H1 (cell line): ENCODE measurements at regions not wholly inside any gene's neighbourhood (a gene's known extent, or its start where the extent isn't known, plus 50 kb on each side); places are given as distances from the start of the nearest gene placed in this dataset.

ENCODE experiments used
- EZH2 ChIP-seq: fragments of 200-600 bp; sonication (generic); IDR thresholded peaks from 2 replicates; pipeline ENCODE4 v1.7.1; 2012; ENCODE audit warnings: low read depth, mild to moderate bottlenecking, moderate library complexity, low read length, inconsistent platforms; ENCODE audit not compliant: severe bottlenecking
- HDAC2 ChIP-seq, 2 experiments: fragments of 300-600 bp in 1 of 2; sonication (generic) in 1 of 2; IDR thresholded peaks; 2 replicates each; pipeline ENCODE4 v1.6.1; 2011 to 2012; ENCODE audit warnings: low read depth in 2 of 2, low read length in 2 of 2, mild to moderate bottlenecking in 2 of 2, moderate library complexity in 2 of 2, borderline replicate concordance in 1 of 2, inconsistent platforms in 1 of 2
- JUN ChIP-seq: IDR thresholded peaks from 2 replicates; pipeline ENCODE4 v1.6.1; 2011; ENCODE audit warnings: low read depth, mild to moderate bottlenecking, improper control_type of control experiment, low read length
- POLR2A ChIP-seq, 2 experiments: IDR thresholded peaks; 1 replicate in 1 of 2; 2 replicates in 1 of 2; pipeline ENCODE4 v1.6.1; 2011; ENCODE audit warnings: low read depth in 2 of 2, low read length in 2 of 2, mild to moderate bottlenecking in 2 of 2; ENCODE audit errors: control extremely low read depth in 1 of 2
- POLR2AphosphoS5 ChIP-seq: IDR thresholded peaks from 2 replicates; pipeline ENCODE4 v1.6.1; 2011; ENCODE audit warnings: low read depth, low read length
- SIN3A ChIP-seq, 2 experiments: IDR thresholded peaks in 1 of 2; conservative IDR thresholded peaks in 1 of 2; 2 replicates each; pipeline ENCODE4 v1.6.1; 2011 to 2012; ENCODE audit warnings: low read length in 2 of 2, improper control_type of control experiment in 1 of 2, low read depth in 1 of 2, mild to moderate bottlenecking in 1 of 2
- TAF1 ChIP-seq: IDR thresholded peaks from 2 replicates; pipeline ENCODE4 v1.6.1; 2011; ENCODE audit warnings: mild to moderate bottlenecking, low read depth, low read length
- TF ChIP-seq, protein P1 (sequence below), 3 experiments: IDR thresholded peaks; 1 replicate in 2 of 3; 2 replicates in 1 of 3; pipeline versions ENCODE4 v1.5.1 to v1.6.1; 2011; ENCODE audit warnings: low read length in 3 of 3, mild to moderate bottlenecking in 3 of 3, inconsistent platforms in 2 of 3, low read depth in 1 of 3, moderate library complexity in 1 of 3; ENCODE audit not compliant: insufficient read depth in 1 of 3; ENCODE audit errors: control extremely low read depth in 1 of 3
- TF ChIP-seq, protein P2 (sequence below): IDR thresholded peaks from 2 replicates; pipeline ENCODE4 v1.6.1; 2011; ENCODE audit warnings: low read length, improper control_type of control experiment

DNA sequence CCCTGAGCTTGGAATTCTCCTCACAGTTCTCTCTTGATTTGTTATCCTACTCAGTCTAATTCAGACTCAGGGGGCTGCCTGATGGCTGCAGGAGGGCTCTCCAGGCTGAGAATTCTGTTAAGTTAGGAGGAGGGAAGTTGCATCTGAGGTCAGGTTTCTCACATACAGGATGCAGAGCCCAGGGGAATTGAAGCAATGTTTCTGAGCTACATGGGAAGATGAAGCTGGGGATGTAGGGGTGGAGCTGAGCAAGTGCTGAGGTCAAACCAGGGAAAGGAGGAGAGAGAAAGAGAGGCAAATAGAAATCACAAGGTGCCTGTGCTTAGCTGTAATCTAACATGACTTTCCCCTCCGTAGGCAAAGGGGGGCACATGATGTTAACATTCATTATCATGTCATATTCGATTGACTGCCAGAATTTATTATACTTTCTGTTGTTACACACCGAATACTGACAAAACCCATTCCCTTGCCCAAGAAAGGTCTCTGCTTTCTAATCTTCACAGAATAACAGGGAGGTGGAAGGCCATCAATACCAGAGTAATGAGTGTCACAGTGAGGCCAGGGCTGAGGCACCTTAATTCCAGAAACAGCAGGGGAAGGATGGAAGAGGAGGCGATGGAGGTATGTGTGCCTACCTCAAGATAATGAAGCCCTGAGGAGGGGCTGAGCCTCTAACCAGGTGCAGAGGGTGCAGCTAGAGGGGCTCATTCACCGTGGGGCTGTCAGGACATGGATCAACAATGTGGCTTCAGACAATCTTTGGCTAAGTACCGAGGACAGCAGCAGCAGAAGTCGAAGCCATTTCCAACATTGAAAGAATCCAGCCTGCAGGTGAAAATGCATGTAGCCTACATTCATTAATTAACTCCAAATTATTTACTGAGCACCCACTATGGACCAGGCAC is 205.4 kb upstream of the SNX19 start:
- TF ChIP-seq EZH2 (no peak), SIN3A (conservative IDR thresholded peaks at IDR 0.05 in 1 of 2, IDR thresholded peaks at IDR 0.05 in 1 of 2; ENCODE audit: low read depth in 1 of 2, low read length in 2 of 2) (no peak), HDAC2 (IDR thresholded peaks at IDR 0.05; ENCODE audit: borderline replicate concordance in 1 of 2, low read depth in 2 of 2, low read length in 2 of 2) (no peak), POLR2A (IDR thresholded peaks at IDR 0.05; ENCODE audit: control extremely low read depth in 1 of 2, low read depth in 2 of 2, low read length in 2 of 2) (no peak), POLR2AphosphoS5 (no peak), TAF1 (no peak), JUN (no peak)
- TF ChIP-seq, protein P1, sequence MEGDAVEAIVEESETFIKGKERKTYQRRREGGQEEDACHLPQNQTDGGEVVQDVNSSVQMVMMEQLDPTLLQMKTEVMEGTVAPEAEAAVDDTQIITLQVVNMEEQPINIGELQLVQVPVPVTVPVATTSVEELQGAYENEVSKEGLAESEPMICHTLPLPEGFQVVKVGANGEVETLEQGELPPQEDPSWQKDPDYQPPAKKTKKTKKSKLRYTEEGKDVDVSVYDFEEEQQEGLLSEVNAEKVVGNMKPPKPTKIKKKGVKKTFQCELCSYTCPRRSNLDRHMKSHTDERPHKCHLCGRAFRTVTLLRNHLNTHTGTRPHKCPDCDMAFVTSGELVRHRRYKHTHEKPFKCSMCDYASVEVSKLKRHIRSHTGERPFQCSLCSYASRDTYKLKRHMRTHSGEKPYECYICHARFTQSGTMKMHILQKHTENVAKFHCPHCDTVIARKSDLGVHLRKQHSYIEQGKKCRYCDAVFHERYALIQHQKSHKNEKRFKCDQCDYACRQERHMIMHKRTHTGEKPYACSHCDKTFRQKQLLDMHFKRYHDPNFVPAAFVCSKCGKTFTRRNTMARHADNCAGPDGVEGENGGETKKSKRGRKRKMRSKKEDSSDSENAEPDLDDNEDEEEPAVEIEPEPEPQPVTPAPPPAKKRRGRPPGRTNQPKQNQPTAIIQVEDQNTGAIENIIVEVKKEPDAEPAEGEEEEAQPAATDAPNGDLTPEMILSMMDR (IDR thresholded peaks at IDR 0.05; ENCODE audit: control extremely low read depth in 1 of 3, insufficient read depth in 1 of 3, low read depth in 1 of 3, low read length in 3 of 3): no peak
- TF ChIP-seq, protein P2, sequence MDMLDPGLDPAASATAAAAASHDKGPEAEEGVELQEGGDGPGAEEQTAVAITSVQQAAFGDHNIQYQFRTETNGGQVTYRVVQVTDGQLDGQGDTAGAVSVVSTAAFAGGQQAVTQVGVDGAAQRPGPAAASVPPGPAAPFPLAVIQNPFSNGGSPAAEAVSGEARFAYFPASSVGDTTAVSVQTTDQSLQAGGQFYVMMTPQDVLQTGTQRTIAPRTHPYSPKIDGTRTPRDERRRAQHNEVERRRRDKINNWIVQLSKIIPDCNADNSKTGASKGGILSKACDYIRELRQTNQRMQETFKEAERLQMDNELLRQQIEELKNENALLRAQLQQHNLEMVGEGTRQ: no peak
